NCI-H2227 treated with DMSO at 0.1 percent for 48 hours (cell line): ENCODE measurements at regions not wholly inside any gene's neighbourhood (a gene's known extent, or its start where the extent isn't known, plus 50 kb on each side); places are given as distances from the start of the nearest gene placed in this dataset.
"Not testable (repeated sequence)": the region's sequence is repeated elsewhere in the genome, so short reads cannot be mapped to it uniquely, and the experiment has no call there.

ENCODE experiments used
- DNase-seq: peaks from one replicate; lab custom pipeline; 2025; lab: John Stamatoyannopoulos, UW

GRCh38 chr3:174336784-174337183 lies 522.4 kb upstream of the NAALADL2 start:
- no peak for DNase-seq

DNA sequence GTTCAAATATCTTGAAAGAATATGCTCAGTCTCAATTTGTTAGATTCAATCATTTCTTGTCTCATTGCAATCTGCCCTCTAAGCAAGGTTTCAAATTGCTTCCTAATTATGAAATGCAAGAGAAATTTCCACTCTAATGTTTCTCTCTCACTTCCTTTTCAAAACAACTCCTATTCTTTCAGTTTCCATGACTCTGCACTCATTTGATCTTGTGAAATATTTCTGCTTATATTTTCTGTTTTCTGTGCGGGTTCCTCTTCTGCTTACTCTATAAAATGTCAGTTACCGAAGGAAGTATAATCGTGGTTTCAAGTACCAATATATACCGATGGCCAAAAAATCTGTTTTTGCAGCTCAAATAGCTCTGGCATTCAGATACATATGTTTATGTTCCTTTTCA lies 521.9 kb upstream of the NAALADL2 start:
- no peak for DNase-seq

- DNase-seq = no peak
Observed at GRCh38 chr3:174340624-174341587, 518.2 kb upstream of the NAALADL2 start.

DNA sequence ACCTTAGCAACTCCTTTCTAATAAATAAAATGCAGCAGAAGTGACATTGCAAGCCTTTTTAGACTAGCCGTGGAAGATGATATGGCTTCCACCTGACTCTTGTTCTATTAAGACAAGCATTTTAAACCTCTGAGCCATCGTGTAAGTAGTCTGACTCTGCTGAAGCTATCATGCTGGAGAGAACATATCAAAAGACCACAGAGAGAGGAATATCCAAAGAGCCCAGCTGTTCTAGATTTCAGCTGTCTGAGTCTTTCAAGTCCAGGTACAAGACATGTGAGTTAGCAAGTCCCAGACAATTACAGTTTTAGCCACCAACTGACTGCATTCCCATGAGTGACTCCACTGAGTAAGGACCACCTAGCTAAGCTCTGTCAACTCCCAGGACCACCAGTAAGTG lies 517.0 kb upstream of the NAALADL2 start:
- no peak for DNase-seq

DNA sequence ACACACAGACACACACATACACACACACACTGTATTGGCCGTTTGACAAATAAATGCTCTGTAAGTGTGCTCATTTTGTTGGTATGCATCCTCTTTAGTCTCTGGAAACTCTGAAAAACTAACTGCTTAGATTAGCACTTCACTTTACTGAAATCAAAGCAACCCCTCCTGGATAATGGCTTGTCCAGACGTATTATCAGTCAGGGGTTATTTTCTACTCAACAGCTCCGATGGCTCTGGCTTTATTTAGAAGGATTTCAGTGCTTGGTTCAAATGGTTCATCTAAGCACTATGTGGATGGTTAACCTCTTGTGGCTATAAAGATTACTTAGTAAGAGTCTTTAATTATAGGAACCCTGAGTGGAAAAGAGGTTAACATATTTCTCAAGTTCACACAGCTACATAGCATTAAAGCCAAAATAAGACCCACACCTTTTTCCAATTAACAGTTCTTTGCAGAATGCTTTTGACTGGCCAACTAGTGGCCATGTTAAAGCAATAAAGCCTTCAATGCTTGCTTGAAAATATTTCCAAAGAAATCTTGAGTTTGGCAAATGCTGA lies 516.1 kb upstream of the NAALADL2 start:
- peak; percentile 84 for DNase-seq

DNA sequence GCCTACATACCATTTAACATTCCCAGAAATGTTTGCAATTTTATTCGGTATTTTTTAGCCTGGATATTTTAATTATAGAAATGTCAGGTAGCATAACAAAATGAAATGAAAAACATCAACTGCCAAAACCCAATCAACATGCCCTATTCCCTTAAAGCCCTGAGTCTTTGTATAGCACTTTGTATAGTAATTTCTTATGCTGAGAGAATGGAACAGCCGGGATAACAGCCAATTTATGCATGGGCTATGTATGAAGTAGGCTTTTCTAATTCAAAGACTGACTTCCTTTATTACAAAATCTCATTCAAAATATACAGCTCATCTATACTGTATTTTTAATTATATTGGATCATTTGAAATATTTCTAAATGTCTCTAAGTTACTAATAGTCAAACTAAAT lies 513.0 kb upstream of the NAALADL2 start:
- DNase-seq = no peak

DNA sequence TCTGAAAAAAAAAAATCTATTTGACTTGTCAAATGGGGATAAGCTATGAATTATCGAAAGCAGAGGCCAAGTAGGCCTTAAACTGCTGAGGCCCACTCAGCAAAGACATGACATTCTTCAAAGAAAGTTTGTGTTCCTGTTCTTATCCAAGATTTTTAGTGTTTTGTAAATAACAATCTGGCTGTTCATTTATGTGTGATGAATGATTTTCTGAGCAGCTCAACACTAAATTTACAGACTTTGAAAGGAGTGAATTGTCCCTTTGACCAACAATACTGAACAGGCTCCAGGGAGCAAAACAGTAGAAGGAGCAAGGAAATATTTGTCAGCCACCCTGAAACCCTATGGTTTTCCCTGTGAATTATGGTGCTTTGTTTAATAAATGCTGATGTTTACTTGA lies 512.6 kb upstream of the NAALADL2 start:
- DNase-seq = no peak

GRCh38 chr3:174347474-174348138 lies 511.5 kb upstream of the NAALADL2 start:
- no peak for DNase-seq

DNA sequence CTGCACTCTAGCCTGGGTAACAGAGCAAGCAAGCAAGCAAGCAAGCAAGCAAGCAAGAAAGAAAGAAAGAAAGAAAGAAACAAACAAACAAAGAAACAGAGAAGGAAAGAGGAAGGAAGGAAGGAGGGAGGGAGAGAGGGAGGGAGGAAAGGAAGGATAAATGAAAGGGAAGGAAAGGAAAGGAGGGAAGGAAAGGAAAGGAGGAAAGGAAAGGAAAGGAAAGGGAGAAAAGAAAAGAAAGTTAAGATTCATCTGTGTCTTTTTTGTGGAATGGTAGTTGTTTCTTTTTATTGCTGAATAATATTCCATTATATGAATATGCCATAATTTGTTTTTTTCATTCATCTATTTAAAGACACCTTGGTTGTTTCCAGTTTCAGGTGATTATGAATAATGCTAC lies 506.9 kb upstream of the NAALADL2 start:
- no peak for DNase-seq

GRCh38 chr3:174355505-174355904 lies 503.6 kb upstream of the NAALADL2 start:
- peak; percentile 10 for DNase-seq

- DNase-seq = no peak
Observed at GRCh38 chr3:174356596-174356995, 502.5 kb upstream of the NAALADL2 start.

DNA sequence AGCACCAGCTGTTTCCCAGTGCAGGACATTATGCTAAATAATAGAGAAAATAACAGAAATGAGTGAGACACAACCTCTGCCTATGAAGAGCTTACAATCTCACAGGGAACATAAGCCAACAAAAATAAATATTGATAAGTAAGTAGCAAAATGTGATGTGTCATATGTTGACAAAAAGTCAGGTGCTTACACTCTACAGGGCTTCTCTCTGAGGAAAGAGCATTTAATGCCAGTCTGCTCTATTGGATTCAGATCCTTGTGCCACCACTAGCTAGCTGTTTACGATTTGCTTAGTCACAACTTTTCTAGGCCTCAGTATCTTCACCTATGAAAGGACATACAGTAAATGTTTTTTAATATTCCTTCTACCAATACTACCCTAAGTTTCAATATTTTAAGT lies 500.9 kb upstream of the NAALADL2 start:
- DNase-seq = no peak

GRCh38 chr3:174362556-174362955 lies 496.6 kb upstream of the NAALADL2 start:
- DNase-seq = no peak

GRCh38 chr3:174363256-174363655 lies 495.9 kb upstream of the NAALADL2 start:
- DNase-seq = no peak

DNA sequence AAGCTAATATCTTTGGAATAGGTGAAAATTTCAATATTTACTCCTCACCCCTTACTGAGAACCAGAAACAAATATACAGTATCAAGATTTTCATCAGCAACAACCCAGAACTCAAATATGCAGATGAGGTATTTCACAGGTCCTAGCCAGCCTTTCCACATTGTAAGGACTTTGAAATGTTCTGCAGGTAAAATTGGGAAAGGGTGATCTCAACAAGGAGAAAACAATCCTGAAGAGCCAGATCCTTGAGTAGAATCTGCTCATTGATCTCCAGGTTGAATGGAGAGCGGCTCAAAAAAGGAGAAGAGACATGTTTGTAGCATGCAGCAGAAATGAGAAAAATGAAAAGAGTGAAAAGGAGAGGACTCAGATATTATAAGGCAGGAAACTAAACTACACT lies 493.3 kb upstream of the NAALADL2 start:
- DNase-seq = no peak

GRCh38 chr3:174366904-174367303 lies 492.2 kb upstream of the NAALADL2 start:
- DNase-seq = not testable (repeated sequence)

GRCh38 chr3:174376346-174376745 lies 482.8 kb upstream of the NAALADL2 start:
- DNase-seq = no peak

GRCh38 chr3:174377096-174377495 lies 482.0 kb upstream of the NAALADL2 start:
- DNase-seq = no peak

DNA sequence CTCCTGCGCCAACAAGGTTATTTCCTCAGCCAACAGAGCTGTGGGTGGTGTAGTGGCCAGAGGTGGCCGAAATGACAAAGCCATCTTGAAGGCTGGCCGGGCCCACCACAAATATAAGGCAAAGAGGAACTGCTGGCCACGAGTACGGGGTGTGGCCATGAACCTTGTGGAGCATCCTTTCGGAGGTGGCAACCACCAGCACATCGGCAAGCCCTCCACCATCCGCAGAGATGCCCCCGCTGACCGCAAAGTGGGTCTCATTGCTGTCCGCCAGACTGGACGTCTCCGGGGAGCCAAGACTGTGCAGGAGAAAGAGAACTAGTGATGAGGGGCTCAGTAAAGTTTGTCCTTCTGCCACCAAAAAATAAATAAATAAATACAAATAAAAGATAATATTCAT lies 481.4 kb upstream of the NAALADL2 start:
- DNase-seq = no peak

GRCh38 chr3:174382878-174383277 lies 476.3 kb upstream of the NAALADL2 start:
- no peak for DNase-seq

- DNase-seq = no peak
Observed at GRCh38 chr3:174387736-174388135, 471.4 kb upstream of the NAALADL2 start.

DNA sequence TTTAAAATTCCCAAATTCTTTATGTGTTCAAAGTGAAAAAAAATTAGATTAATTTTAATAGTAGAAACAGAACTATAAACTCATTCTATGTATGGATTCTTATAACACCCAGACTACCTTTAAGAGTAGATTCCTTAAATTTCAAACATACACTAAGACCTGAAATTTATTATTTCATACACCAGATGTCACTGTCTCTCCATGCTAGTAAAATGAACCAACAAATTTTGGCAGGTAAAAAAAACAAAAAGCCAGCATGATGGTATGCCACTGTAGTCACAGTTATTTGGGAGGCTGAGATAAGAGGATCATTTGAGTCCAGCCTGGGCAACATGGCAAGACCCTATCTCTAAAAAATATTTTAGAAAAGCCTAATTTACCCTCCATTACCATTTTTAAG lies 461.3 kb upstream of the NAALADL2 start:
- no peak for DNase-seq

GRCh38 chr3:174398761-174399160 lies 460.4 kb upstream of the NAALADL2 start:
- no peak for DNase-seq
